Vagina (tissue), 2 donors: ENCODE measurements at regions not wholly inside any gene's neighbourhood (a gene's known extent, or its start where the extent isn't known, plus 50 kb on each side); places are given as distances from the start of the nearest gene placed in this dataset.

Source experiments
- DNase-seq, 2 donors: peaks; one replicate each; pipeline ENCODE4 v3.0.0-alpha.2; 2017; ENCODE audit errors: extremely low spot score in 2 of 2
- H3K27ac ChIP-seq: fragments of 200-600 bp; sonication (generic); one replicate; pipeline ENCODE4 v1.5.1; 2019
- H3K27me3 ChIP-seq: fragments of 200-600 bp; sonication (generic); one replicate; pipeline ENCODE4 v1.5.1; 2019
- H3K36me3 ChIP-seq, 2 donors: fragments of 200-600 bp; sonication (generic); one replicate each; pipeline ENCODE4 v1.5.1; 2017 to 2019
- H3K4me1 ChIP-seq: fragments of 200-600 bp; sonication (generic); one replicate; pipeline ENCODE4 v1.5.1; 2019
- H3K4me3 ChIP-seq, 2 donors: fragments of 200-600 bp; sonication (generic); 1 replicate in 1 of 2; 2 replicates in 1 of 2; pipeline ENCODE4 v1.5.1; 2016 to 2019
- H3K9me3 ChIP-seq: fragments of 200-600 bp; sonication (generic); one replicate; pipeline ENCODE4 v1.5.1; 2019
- POLR2A ChIP-seq, 2 donors: fragments of 450-650 bp; IDR thresholded peaks; one replicate each; pipeline ENCODE4 v1.6.1; 2017; ENCODE audit warnings: antibody characterized with exemption in 2 of 2, mild to moderate bottlenecking in 2 of 2, moderate library complexity in 2 of 2
- POLR2AphosphoS5 ChIP-seq, 2 donors: sonication (generic); formaldehyde crosslinking; IDR thresholded peaks; one replicate each; pipeline ENCODE4 v1.9.0; 2017; ENCODE audit warnings: antibody characterized with exemption in 2 of 2, mild to moderate bottlenecking in 2 of 2, low read depth in 1 of 2; ENCODE audit not compliant: insufficient read depth in 1 of 2
- intact Hi-C: fragments of 100-400 bp; cut with DNase I; formaldehyde crosslinking; loops from one replicate; pipeline ENCODE4 v1.15.1; 2023
- TF ChIP-seq, protein P1 (sequence below), 3 experiments: fragments of 450-650 bp in 2 of 3; fragments of 200-600 bp in 1 of 3; sonication (generic) in 1 of 3; IDR thresholded peaks; one replicate each; pipeline ENCODE4 v1.5.1; 2017 to 2019; ENCODE audit warnings: antibody characterized with exemption in 3 of 3, mild to moderate bottlenecking in 2 of 3, moderate library complexity in 2 of 3

DNA sequence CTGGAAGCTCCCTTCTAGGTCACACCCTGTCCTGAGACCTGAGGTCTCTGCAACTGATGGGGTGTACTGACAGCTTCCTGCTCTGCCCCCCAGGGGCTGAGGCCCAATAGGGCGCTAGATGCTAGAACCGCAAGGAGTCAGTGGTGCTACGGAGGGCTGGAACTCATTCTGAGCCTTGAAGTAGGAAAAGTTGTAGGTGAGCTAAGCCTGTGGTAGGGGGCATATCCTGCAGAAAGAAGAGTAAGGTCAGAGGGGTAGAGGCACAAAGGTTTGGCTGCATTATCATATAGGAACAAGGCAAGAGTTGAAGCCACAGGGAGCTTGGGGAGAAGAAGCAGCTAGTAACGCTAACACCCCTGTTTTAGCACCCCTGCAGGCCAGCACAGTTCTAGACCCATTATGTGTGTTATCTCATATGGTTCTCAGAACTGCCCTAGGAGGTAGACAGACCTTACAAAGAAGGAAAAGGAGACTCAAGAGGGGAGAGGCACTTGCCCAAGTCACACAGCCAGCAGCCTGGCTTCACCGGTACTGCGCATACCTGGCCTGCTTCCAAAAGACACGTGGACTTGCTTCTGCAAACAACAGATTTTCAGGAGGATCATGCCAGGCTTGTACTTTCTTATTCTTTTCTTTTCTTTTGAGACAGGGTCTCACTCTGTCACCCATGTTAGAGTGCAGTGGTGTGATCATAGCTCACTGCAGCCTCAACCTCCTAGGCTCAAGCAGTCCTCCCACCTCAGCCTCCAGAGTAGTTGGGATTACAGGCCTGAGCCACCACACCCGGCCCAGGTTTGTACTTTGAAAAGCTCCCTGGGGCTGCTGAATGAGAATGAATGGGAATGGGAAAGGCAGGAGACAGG lies 156.1 kb downstream of the MRPL14 start:
- no peak for DNase-seq
- intact Hi-C loops = no loop called here
- Histone ChIP-seq H3K36me3 (no peaks in the 10 kb centered on the region), H3K4me3 (no peak overlapping the region), H3K27me3 (no peaks in the 10 kb centered on the region), H3K9me3 (no peaks in the 10 kb centered on the region), H3K4me1 (peaks cover 28% of the 10 kb centered on the region), H3K27ac (no peak overlapping the region)
- TF ChIP-seq POLR2AphosphoS5 (IDR thresholded peaks at IDR 0.05; ENCODE audit: insufficient read depth in 1 of 2, low read depth in 1 of 2) (no peak), POLR2A (IDR thresholded peaks at IDR 0.05) (no peak)
- TF ChIP-seq, protein P1, sequence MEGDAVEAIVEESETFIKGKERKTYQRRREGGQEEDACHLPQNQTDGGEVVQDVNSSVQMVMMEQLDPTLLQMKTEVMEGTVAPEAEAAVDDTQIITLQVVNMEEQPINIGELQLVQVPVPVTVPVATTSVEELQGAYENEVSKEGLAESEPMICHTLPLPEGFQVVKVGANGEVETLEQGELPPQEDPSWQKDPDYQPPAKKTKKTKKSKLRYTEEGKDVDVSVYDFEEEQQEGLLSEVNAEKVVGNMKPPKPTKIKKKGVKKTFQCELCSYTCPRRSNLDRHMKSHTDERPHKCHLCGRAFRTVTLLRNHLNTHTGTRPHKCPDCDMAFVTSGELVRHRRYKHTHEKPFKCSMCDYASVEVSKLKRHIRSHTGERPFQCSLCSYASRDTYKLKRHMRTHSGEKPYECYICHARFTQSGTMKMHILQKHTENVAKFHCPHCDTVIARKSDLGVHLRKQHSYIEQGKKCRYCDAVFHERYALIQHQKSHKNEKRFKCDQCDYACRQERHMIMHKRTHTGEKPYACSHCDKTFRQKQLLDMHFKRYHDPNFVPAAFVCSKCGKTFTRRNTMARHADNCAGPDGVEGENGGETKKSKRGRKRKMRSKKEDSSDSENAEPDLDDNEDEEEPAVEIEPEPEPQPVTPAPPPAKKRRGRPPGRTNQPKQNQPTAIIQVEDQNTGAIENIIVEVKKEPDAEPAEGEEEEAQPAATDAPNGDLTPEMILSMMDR (IDR thresholded peaks at IDR 0.05) = no peak

DNA sequence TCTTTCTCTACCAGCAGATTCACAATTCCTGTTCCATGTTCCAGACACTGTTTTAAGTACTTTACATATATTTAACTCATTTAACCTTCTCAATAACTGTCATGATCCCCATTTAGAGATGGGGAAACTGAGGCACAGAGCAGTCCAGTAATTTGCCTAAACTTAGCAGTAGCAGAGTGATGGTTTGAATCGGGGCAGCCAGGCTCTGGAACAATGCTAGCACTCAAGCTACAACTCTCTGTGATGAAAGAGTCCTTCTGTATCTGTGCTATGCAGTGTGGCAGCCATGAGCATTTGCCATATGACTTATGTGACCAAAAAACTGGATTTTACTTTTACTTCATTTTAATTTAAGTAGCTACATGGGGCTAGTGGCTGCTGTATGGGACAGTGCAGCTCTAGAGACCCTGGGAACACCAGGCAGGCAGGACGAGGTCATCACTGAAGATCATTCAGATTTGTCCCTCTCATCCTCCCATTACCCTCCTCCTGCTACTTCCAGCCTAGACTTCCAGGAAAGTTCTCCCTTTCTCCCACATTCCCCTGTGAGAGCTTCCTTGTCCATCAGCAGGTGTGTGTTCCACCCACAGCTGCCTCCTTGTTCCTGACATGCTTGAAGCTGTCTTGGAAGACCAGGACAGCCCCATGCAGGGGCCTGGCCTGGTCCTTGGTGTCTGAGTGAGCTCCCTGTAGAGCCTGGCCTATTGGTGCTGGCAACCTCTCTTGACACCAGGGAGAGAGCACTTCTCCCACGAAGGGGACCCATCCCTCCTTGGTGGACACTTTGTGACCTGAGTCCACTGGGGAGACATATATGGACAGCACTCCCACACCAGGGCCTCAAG lies 157.0 kb downstream of the MRPL14 start:
- Histone ChIP-seq H3K36me3 (no peaks in the 10 kb centered on the region), H3K27ac (no peak overlapping the region), H3K4me3 (no peak overlapping the region), H3K27me3 (no peaks in the 10 kb centered on the region), H3K9me3 (no peaks in the 10 kb centered on the region), H3K4me1 (peaks cover 28% of the 10 kb centered on the region)
- TF ChIP-seq, protein P1 (IDR thresholded peaks at IDR 0.05) = no peak
- no peak for TF ChIP-seq POLR2A (IDR thresholded peaks at IDR 0.05)
- no peak for TF ChIP-seq POLR2AphosphoS5 (IDR thresholded peaks at IDR 0.05; ENCODE audit: insufficient read depth in 1 of 2, low read depth in 1 of 2)
- intact Hi-C loops = no loop called here
- DNase-seq = peak in 1 of 2 donors; percentile 52

DNA sequence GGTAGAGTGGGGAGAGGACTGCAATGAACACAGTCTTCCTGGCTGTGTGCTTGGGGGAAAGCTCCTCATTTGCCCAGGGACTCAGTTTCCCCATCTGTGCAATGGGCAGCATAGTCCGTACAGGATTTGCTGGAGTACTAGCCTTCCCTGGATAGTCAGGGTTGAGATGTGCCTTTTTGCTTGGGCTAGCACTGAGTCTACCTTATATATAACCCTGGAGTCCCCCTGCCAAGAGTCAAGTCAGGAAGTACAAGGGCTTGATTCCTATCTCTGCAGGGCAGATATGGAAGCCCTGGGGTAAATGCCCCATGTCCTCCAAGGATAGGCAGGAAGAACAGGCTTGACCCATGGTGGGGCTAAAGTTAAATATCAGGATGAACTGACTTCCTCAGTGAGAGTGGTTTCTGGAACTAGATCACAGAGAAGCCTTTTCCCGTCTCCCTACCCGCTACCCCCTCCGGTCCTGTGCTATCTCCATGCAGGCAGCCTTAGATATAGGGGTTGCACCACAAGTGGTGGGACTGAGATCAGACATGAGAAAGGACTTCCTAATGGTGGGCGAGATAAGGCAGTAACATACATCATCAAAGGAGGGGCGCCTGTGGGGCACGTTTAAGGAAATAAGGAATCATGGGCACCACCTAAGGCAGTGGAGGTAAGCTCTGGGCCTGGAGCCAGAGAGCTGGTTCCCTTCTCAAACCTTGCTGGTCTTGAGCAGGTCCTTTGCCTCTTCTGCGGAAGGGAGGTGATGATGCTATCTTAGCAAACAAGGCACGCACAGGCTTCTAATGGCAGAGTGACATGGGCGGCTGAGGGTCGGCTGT lies 157.9 kb downstream of the MRPL14 start:
- peak; percentile 40 to 69 for DNase-seq
- Histone ChIP-seq H3K4me3 (no peak overlapping the region), H3K4me1 (peaks cover 28% of the 10 kb centered on the region), H3K9me3 (no peaks in the 10 kb centered on the region), H3K27me3 (no peaks in the 10 kb centered on the region), H3K36me3 (no peaks in the 10 kb centered on the region), H3K27ac (no peak overlapping the region)
- intact Hi-C loops = no loop called here
- TF ChIP-seq POLR2A (IDR thresholded peaks at IDR 0.05) = no peak
- TF ChIP-seq POLR2AphosphoS5 (IDR thresholded peaks at IDR 0.05; ENCODE audit: insufficient read depth in 1 of 2, low read depth in 1 of 2) = no peak
- TF ChIP-seq, protein P1 (IDR thresholded peaks at IDR 0.05) = no peak

DNA sequence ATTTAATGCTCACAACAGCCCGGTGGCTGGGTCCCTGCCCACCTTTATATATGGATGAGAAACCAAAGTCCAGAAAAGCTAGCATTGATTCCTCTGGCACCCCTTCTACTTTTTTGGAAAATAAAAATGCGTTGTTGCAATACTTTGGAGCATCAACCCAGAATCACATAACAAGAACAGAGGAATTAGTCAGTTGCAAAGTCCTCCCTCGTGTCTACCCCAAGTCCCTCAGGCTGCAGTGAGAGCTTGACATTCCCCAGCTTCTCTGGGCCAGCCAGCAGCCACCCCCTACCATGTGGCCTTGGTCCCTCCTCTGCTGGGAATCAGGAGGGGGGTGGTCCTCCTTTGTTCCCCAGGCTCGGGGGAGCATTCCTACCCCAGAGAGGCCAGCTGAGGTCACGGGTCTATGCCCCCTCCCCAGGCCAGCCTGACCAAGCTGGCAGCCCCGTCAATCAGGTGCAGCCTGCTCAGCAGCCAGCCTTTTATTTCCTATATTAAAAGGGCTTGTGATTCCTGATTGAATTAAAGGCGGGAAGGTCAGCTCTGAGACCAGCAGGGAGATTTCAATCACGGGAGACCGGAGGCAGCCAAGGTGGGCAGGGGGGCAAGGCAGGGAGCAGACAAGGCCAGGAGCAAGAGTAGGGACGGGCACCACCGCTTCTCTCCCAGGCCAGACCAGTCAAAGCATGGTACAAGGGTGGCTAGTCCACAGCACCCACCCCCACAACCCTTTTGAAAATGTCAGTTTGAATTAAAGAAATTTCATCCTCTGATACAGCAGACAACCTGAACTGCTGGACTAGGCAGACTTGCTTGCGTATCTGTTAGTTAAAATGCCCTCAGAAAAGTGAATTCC lies 158.9 kb downstream of the MRPL14 start:
- intact Hi-C loops = no loop called here
- H3K4me3 ChIP-seq = no peak overlapping the region
- H3K9me3 ChIP-seq = no peaks in the 10 kb centered on the region
- H3K36me3 ChIP-seq = no peaks in the 10 kb centered on the region
- H3K27me3 ChIP-seq = no peaks in the 10 kb centered on the region
- H3K27ac ChIP-seq = no peak overlapping the region
- peak; percentile 62 to 64 for DNase-seq
- peaks cover 23% of the 10 kb centered on the region for H3K4me1 ChIP-seq
- TF ChIP-seq POLR2AphosphoS5 (IDR thresholded peaks at IDR 0.05; ENCODE audit: insufficient read depth in 1 of 2, low read depth in 1 of 2) = no peak
- TF ChIP-seq, protein P1 (IDR thresholded peaks at IDR 0.05) = no peak
